AG04450 (cell line): ENCODE measurements at regions not wholly inside any gene's neighbourhood (a gene's known extent, or its start where the extent isn't known, plus 50 kb on each side); places are given as distances from the start of the nearest gene placed in this dataset.

ENCODE experiments used
- CTCF ChIA-PET: fragments of 300-600, 350-600 bp; formaldehyde crosslinking; extraction: SDS; loops from one replicate; lab custom pipeline; 2022; ENCODE audit warnings: antibody characterized with exemption, inconsistent platforms; lab: Charles Lee
- POLR2A ChIA-PET: fragments of 350-600 bp; formaldehyde crosslinking; extraction: SDS; loops from one replicate; lab custom pipeline; 2021; ENCODE audit warnings: antibody characterized with exemption, inconsistent platforms; lab: Yijun Ruan, JAX
- DNase-seq: peaks from one replicate; pipeline ENCODE4 v3.0.0-alpha.2; 2011; ENCODE audit warnings: low read depth, low spot score
- H3K27ac ChIP-seq: one replicate; pipeline ENCODE4 v1.5.1; 2012; ENCODE audit warnings: low read depth, low read length, control low read depth
- H3K27me3 ChIP-seq: one replicate; pipeline ENCODE4 v1.6.0; 2012; ENCODE audit warnings: low read length; ENCODE audit not compliant: control insufficient read depth, insufficient read depth
- H3K4me3 ChIP-seq: 2 replicates; pipeline ENCODE4 v1.5.1; 2011; ENCODE audit warnings: mild to moderate bottlenecking, low read depth, low read length, control low read depth
- H3K9me3 ChIP-seq: 2 replicates; pipeline ENCODE4 v1.5.1; 2012; ENCODE audit warnings: low read length; ENCODE audit not compliant: control insufficient read depth, insufficient read depth
- CTCF ChIP-seq: IDR thresholded peaks from 2 replicates; pipeline ENCODE4 v1.5.1; 2011; ENCODE audit warnings: low read depth, low read length, control low read depth, inconsistent platforms

GRCh38 chr2:209074711-209075110, 349.1 kb upstream of the MAP2 start:
- POLR2A ChIA-PET = no interaction called here
- no peak for TF ChIP-seq CTCF
- Histone ChIP-seq H3K27ac (no peak overlapping the region), H3K27me3 (no peaks in the 10 kb centered on the region), H3K9me3 (peaks cover 7% of the 10 kb centered on the region), H3K4me3 (no peak overlapping the region)
- CTCF ChIA-PET = no interaction called here
- DNase-seq = no peak

GRCh38 chr2:209076151-209076550, 347.7 kb upstream of the MAP2 start:
- no peak for DNase-seq
- Histone ChIP-seq H3K9me3 (peaks cover 7% of the 10 kb centered on the region), H3K27me3 (no peaks in the 10 kb centered on the region), H3K4me3 (no peak overlapping the region), H3K27ac (no peak overlapping the region)
- ChIA-PET POLR2A (no interaction called here), CTCF (no interaction called here)
- no peak for TF ChIP-seq CTCF

- no peak for DNase-seq
- Histone ChIP-seq H3K4me3 (no peak overlapping the region), H3K27me3 (no peaks in the 10 kb centered on the region), H3K9me3 (no peaks in the 10 kb centered on the region), H3K27ac (no peak overlapping the region)
- POLR2A ChIA-PET = no interaction called here
- TF ChIP-seq CTCF = no peak
- CTCF ChIA-PET = no interaction called here
Observed at GRCh38 chr2:209086761-209087160, 337.1 kb upstream of the MAP2 start.

GRCh38 chr2:209091056-209091455, 332.8 kb upstream of the MAP2 start:
- ChIA-PET CTCF (no interaction called here), POLR2A (no interaction called here)
- no peak for TF ChIP-seq CTCF

GRCh38 chr2:209094221-209094620, 329.6 kb upstream of the MAP2 start:
- H3K27me3 ChIP-seq = no peaks in the 10 kb centered on the region
- TF ChIP-seq CTCF = no peak
- ChIA-PET CTCF (no interaction called here), POLR2A (no interaction called here)
- no peak overlapping the region for H3K4me3 ChIP-seq
- H3K27ac ChIP-seq = no peak overlapping the region
- DNase-seq = no peak
- H3K9me3 ChIP-seq = peaks cover 13% of the 10 kb centered on the region

More at GRCh38 chr2:209091056-209091455, 332.8 kb upstream of the MAP2 start:
- Histone ChIP-seq H3K27ac (no peak overlapping the region), H3K9me3 (peaks cover 3% of the 10 kb centered on the region; the same call in 1 of the 2 replicates), H3K4me3 (no peak overlapping the region), H3K27me3 (no peaks in the 10 kb centered on the region)
- DNase-seq = no peak
